NCI-H187 (cell line): ENCODE measurements at regions not wholly inside any gene's neighbourhood (a gene's known extent, or its start where the extent isn't known, plus 50 kb on each side); places are given as distances from the start of the nearest gene placed in this dataset.

Experiments used
- DNase-seq, 2 experiments: peaks; one replicate each; lab custom pipeline; 2025; lab: John Stamatoyannopoulos, UW

DNA sequence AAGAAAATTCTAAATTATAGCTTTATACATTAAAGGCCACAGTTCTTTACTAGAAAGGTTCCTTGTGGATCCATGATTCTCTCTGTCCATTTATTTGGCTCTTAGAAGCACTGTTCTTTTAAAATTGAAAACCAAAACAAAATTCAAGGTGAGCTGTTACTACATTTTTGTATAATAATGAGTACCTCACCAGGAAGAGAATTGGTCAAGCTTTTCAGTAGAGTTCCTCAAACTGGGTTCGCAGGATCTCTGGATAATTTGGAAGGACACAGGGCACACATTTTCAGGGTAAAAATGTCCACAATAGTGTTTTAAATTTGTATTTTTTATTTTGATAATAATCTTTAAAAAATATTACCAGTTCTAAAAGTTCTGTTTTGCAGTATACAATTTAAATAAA lies 93.0 kb downstream of the PPP1R3A start:
- no peak for DNase-seq

DNA sequence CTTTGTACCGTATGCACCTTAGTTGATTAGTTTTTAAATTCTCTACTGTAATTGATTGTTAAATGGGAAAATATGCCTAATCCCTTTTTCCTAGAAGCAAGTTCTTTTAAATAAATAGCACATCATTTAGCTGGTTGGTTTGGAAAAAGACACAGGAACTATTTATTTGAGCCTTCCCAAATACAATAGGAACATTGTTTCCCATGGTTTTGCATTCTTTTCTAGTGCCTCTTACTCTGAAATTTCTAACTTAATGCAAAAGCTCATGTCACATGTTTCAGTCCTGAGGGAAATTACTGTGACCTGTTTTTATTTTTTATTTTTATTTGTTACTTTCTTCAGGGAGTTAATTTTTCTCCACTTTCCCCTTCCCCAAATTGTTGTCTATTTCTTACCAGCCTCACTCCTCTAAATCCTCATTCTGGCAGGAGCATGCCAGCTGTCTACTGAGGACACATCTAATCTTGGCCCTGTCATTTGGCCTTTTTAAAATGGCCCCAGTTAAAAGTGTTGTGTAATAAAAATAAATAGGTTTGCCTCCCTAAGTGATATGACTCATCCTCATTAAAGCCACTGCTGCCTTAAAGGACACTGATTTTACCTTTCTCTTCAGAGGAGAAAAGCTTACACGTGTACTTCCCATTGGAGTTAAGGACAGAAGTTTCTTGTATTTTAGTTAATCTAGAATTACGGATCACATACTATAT lies 94.5 kb downstream of the PPP1R3A start:
- no peak for DNase-seq

DNA sequence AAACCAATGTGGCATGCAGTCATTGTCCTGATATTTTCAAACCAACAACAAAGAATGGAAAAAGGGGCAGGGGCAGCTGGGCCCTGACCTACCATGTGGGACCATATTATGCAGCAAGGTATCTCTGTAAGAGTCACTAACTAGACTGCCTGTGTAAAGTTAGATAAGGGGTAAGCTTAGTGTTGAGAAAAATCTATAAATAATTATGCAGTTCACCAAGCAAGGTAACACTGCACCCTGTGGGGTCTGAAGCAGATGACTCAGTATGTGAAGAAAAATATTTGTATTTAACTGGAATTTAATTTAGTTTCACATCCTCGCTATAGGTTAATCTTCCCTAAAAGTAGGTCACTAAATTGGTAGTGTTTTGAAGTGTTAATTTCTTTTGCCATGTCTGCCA lies 99.3 kb downstream of the PPP1R3A start:
- DNase-seq: no peak

DNA sequence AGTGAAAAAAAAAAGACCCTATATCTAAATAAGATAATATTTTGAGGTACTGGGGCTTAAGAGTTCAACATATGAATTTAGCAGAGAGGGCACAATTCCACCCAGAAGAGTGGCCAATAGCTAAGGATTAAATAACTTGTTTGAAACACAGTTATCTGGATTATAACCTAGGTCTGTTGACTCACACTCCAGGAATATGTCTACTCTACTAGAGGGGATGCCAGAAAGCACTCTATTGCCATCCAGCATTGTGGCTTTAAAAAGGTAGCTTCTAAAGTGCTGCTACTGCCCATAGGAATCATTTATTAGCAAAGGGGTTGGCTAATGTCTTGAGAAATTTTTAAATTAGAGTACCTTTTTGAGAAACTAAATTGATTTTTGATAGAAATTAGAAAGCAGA lies 102.2 kb downstream of the PPP1R3A start:
- DNase-seq: no peak

DNA sequence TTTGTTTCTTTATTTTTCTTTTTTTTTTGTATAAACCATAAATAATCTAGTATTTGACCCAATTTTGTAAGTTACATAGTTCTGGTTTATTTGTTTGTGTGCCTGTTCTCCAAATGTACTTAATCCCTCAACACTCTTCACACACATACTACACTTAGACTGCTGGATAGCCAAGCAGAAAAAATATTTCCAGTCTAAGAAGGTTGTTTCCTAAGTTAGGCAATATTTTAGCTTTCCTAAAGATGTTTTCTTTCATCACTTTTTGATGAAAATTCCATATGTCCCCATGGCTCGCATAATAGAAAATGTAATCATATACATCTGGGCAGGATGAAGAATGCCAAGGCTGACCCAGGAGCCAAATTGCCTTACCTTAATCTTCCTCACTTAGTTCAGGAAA lies 105.3 kb downstream of the PPP1R3A start:
- DNase-seq: no peak

DNA sequence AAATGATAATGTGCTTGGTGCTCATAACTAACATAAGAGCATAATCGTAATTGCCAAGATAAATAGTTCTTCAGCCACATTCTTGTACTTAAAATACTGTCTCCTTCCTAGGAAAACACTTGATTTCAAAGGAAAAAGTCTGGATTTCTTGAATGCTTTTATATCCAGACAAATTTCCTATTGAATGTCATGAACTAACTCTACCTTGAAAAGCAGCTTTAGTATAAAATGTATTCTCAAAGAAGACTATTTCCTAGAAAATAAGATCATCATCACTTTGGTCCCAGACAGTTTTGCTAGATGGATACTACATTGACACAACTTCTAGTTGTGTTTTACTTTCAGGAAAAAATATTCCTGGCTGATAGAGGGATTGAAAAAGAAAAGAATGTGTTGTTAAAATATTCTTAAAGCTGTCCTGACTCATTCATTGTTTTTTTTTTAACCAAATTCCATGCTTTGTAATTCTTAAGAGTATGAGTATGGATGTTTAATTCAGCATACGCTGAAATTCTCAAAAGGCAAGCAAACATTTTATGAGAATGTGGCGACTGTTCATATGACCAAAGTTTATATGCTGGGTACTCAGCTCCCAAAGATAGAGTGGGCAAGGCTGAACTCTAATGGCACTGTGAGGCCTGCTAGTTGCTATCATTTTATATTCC lies 106.1 kb downstream of the PPP1R3A start:
- DNase-seq: no peak

DNA sequence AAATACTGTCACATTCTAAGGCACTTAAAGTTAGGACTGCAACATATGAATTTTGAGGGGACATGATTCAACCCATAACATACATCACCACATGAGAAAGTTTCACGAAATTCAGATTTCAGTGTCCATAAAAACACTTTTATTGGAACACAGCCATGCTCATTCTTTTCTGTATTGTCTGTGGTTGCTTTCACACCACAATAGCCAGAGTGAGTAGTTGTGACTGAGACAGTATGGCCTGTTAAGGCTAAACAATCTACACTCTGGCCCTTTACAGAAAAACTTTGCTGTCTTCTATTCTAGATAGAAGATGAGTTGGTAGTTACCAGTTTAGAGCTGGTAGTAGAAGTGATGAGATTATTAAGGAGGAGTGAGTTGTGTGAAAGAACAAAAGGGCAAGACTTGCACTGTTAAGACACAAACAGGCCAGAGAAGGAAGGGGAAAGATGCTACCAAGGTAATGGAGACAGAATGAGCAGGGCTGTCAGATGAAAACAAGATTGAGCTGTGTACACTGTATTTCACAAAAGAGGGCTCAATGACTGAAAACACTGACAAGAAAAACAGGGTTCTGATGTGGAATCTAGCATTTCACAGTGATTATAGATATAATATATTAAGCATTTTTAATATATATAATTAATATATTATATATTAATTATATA lies 108.6 kb downstream of the PPP1R3A start:
- DNase-seq: no peak

DNA sequence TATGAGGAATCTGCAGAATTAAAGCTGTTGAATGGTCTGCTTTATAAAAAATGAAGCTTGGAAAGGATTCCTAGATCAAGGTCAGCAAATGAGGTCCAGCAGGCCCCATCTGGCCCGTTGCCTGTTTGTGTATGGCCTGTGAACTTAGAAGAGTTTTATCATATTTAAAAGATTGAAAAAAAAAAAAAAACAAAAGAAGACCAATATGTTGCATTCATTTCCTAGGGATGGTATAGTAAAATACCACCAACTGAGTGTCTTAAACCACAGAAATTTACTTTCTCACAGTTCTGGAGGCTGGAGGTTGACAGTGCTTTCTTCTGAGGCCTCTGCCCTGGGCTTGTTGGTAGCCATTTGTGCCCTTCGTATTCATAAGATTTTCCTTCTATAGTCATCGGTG lies 109.2 kb downstream of the PPP1R3A start:
- DNase-seq: no peak

DNA sequence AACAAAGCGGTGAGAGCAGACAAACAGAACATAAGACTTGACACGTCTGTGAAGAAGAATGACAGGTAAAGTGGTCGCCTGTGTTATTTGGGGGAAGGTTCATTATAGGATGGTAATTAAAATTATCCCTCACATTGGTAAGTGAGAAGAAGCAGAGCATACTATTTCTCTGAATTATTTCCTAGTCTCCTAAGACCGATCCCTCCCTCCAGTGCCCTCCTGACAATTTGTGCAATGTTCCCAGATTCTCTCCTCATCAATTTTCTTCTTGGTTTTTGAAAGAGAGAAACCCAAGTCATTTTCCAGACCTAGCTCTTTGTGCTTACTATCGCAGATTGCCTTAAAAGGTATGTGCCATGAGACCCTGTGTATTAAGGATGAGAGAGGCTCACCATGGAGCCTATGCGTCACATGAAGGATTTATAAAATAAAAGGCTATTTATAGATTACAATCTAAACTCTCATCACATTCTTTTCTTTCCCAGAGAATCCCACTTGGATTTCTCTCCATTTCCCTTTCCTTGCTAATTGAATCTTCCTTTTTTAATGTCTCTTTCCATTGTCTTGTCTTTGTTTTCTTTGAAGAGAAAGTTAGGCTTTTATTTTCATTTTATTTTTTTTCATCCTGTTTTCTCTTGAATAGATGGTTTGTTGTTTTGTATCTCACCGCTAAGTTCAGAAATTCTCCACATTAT lies 112.0 kb downstream of the PPP1R3A start:
- DNase-seq: no peak

DNA sequence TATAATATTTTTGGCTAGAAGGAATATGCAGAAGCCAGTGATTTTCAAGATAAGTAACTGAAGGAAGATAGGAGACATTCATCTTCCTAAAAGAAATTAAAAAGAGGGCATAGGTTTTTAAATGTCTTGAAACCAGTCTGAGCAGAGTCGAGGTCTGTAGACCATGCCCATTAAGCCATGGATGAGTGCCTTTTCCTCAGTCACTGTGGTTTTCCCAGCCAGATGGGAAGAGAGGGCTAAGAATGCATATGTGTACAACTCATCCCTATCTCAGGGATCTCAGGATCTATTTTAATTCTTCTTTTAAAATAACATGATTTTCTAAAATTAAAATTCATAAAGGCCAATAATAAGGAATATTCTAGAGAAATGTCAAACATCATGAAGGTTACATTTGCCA lies 112.8 kb downstream of the PPP1R3A start:
- no peak for DNase-seq

DNA sequence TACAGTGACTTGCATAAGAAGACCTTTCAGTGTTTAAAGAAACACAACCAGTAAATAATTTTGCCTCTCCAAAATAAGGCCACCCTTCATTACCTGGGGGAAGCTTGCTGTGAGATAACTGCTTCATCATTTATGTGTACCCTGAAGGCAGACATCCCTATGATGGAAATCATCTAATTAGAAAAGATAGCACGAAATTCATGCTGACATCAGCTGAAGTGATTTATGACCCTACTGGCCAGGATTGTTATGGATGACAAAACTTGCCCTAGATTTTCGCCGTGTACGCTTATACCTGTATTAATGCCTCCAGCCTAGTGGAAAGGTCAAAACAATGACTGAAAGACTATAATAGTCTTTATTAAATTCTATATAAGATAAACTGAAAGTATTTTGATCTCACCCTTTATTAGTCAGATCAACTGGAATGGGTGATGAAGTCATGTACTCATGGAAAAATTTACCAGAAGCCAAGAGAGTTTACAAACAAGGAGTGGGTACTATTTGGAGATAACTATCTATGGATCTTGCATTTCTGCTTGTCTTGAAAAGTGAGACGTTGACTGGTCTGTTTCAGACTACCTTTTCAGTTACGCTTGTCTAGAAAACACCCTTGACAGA lies 114.2 kb downstream of the PPP1R3A start:
- no peak for DNase-seq

DNA sequence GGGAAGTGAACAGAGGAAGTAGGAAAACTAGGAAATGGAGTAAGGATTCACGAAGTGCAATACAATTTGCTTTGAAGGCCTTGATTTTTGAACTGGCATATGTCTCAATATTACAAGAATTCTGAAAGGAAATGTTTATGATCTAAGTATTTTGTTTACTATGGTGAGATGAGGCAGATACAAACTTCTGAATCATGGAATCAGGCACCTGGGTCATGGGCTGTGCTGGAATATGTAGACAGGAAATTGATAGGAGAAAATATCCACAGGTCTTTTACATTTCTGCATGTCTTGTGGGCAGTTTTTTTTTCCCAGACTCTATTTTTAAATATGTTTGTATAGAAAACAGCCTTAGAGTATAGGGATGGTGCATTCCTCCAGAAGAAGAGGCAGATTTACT lies 117.1 kb downstream of the PPP1R3A start:
- DNase-seq: no peak

DNA sequence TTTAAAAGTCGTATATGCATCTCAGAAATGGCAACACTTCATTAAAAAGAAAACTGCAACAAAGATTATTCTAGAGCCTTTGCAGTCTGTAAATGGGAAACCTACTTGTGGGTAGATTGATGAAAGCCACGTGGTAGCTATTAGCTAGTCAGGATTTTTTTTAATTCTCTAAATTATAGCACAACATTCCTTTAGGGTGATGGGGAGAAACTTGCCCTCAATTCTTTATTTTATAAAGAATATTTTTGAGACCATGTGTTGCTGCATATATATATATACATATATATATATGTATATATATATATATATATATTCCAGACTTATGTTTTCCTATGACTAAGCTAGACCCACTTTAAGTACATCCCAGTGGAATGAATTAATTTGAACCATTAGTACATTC lies 118.0 kb downstream of the PPP1R3A start:
- no peak for DNase-seq

DNA sequence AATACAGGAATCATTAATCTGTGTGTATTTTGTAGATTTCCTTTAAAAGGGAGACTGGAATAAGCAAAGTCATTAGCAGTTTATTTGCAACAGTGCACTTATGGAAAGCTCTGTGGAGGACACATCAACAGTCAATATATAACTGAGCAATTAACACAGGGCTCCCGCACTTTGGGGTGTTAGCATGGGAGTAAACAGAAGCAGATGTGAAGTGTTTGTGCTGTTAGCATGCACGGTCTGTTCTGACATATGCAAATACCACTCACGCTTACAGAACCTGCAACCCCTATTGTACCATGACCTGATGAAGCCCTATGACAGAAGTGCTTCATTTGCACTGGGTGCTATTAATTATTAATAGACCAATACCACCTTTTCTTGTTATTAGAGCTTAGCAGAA lies 118.9 kb downstream of the PPP1R3A start:
- DNase-seq: no peak

DNA sequence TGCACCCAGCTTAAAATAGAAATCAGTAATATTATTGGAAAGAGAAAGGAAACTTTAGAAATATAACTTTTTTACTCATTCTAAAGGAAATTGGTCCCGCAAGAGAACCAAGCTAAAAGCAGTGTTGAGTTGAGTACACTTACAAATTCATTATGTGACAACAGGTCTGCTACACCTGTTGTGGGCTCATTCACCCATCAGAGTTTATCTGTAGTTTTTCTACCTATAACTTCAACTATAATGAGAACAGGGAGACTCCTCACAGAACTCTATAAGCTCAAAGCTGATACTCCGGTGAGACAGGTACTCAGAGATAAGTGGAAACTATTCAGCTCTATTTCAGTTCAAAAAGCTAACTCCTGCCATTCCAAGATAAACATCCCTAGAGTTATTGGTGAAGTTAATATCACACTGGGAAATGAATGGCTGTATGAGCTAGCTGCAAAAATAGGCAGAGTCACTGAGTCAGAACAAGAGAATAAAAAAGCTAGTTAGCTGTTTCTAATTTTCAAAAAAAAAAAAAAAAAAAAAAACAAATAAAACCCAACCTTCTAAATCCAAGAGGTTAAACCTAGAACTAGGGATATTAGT lies 121.3 kb downstream of the PPP1R3A start:
- no peak for DNase-seq

DNA sequence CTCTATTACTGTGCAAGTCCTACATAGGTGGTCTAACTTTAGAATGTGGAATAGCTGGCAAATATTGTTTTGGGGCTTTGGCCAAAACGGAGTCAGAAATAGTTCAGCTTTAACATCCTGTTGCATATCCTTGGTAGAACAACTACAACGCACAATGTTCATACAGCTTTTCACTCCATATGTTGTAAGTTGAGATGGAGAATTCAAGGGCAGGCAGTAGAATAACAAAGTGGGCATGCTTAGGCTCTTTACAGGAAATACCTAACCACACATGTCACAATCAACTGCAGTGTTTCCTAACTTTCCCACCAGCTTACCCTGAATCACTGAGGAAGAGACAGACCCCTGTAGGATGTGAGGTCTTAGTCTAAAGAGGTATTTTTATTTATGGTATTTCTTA lies 122.3 kb downstream of the PPP1R3A start:
- DNase-seq: no peak

DNA sequence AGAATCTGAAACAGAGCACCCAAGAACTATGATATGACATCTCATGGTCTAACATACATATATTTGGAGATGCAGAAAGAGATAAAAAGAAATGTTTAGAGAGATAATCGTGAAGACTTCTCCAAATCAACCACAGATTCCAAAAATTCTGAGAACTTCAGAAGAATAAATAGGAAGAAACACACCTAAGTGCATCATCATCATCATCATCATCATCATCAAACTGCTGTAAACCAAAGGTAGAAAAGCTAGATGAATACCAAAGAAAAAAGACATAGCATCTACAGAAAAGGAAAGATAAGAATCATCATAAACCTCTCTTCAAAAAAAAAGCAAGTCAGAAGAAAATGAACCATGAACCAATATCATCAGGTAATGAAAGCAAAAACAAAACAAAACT lies 124.2 kb downstream of the PPP1R3A start:
- DNase-seq: no peak

DNA sequence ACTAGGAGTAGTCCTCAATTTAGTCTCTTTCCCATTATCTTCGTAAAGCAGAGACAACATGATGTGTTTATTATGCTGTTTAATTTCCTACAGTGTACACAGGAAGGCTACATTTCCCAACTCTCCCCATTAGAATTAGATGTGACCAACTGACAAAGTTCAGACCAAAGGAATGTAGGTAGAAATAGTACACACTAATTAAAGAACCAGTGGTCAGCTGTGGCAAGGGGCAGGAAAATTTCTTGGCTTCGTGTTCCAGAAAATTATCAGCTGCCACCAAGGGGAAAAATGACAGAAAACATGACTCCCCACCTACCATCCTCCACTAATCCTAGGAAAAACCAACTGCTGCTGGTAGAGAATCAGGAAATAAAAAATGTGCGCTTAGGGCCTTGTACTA lies 125.6 kb downstream of the PPP1R3A start:
- no peak for DNase-seq

DNA sequence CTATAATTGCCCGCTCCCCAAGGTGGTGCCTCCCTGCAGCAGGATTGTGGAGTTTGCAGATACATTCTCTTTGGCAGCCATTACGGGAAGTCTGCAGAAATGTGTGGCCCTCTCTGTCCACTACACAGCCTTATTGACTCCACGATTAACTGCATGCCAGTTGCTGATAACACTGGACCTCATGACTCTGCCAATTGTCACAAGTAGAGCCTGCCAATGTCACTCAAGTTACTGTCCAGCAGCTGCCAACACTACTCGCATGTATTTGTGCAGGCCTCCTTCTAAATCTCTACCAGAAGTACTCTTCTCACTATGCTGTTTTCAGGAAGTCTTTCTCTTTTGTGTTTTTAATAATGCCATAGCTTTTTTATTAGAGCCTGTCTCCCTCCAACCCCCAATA lies 128.8 kb downstream of the PPP1R3A start:
- no peak for DNase-seq

DNA sequence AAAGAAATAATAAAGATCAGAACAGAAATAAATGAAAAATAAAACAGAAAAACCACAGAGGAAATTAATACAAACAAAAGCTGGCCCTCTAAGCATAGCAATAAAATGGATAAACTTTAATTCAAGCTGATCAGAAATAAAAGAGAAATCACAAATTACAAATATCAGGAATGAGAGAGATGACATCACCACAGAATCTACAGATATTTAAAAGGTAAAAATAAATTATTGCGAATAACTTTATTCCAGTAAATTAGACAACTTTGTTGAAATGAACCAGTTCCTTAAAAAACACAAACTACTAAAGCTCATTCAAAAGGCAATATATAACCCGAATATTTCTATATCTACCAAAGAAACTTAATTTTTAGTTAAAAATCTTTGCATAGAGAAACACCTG lies 131.7 kb downstream of the PPP1R3A start:
- DNase-seq: no peak

DNA sequence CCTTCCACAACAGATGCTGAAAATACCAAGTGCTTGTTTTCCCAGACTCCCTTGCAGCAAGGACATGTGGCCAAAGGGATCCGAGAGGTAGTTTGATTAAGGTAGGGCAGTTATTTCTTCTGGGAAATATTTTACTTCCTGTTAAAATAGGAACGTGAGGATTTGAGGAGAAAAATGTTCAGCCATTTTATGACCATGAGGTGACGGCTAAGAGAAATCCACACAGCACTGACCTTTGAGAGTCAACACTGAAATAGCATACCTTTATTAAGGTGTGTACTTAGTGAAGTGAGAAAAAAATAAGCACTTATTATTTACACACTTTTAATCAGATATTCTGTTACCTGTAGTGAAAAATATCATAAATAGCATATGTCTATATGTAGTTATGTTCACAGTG lies 133.9 kb downstream of the PPP1R3A start:
- no peak for DNase-seq

DNA sequence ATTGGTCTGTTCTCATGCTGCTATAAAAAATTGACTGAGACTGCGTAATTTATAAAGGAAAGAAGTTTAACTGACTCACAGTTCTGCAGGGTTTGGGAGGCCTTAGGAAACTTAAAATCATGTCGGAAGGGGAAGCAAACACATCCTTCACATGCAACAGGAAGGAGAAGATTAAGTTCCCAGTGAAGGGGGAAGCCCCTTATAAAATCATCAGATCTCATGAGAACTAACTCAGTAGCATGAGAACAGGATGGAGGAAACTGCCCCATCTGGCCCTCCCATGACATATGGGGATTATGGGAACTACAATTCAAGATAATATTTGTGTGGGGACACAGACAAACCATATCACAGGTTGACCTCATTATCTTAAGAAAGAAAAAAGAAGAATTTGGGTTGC lies 134.5 kb downstream of the PPP1R3A start:
- no peak for DNase-seq
